ENCODE measurements at regions not wholly inside any gene's neighbourhood (a gene's known extent, or its start where the extent isn't known, plus 50 kb on each side); places are given as distances from the start of the nearest gene placed in this dataset.

DNA sequence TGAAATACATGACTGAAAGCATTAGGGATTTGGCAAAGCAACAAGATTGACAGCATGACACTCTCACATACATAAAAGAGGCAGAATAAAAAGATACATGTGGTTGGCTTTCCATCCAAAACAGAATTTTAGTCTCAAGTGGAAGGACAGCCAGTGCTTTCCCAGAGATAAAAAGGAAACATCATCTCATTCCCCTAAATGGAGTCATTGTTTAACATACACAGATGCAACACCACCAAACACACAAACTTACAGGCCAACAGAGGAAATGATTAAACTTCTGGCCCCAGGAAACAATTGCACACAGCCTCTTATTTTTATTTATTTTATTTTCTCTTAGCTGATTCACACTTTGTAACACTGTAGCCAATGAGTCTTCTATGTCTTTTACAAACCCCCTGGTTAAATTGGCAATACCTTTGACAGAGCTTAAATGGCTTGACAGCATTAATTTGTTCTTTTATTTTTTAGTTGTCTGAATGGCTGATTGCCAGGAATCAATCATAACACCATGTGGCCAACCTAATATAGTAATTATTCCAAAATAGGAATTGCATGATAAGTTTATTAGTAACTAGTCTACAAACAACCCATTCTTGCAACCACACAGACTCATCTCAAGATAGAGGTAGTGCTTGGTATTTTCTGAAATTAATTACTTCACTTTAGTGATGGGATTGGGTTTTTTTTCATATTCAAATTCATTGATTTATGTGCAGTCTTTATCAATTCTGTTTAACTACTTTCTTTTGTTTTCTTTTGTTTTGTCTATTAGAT, 190.5 kb downstream of the RND3 start:
- TF ChIP-seq, protein P1, sequence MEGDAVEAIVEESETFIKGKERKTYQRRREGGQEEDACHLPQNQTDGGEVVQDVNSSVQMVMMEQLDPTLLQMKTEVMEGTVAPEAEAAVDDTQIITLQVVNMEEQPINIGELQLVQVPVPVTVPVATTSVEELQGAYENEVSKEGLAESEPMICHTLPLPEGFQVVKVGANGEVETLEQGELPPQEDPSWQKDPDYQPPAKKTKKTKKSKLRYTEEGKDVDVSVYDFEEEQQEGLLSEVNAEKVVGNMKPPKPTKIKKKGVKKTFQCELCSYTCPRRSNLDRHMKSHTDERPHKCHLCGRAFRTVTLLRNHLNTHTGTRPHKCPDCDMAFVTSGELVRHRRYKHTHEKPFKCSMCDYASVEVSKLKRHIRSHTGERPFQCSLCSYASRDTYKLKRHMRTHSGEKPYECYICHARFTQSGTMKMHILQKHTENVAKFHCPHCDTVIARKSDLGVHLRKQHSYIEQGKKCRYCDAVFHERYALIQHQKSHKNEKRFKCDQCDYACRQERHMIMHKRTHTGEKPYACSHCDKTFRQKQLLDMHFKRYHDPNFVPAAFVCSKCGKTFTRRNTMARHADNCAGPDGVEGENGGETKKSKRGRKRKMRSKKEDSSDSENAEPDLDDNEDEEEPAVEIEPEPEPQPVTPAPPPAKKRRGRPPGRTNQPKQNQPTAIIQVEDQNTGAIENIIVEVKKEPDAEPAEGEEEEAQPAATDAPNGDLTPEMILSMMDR (conservative IDR thresholded peaks at IDR 0.05), result no peak
- no peak for TF ChIP-seq ZFX (IDR thresholded peaks at IDR 0.05)

Measured in C4-2B (cell line).